A673 (cell line): ENCODE measurements at regions not wholly inside any gene's neighbourhood (a gene's known extent, or its start where the extent isn't known, plus 50 kb on each side); places are given as distances from the start of the nearest gene placed in this dataset.

Experiments used
- BruUV-seq: library from RNA; stranded (reverse); fragments of 400-500 nt; replicated peaks from 2 replicates; lab custom pipeline; 2021; lab: Mats Ljungman, UMichigan
- CTCF ChIA-PET: fragments of 300-600 bp; sonication (Branson Sonifier 250); formaldehyde crosslinking; loops from one replicate; lab custom pipeline; 2022; ENCODE audit warnings: antibody characterized with exemption; lab: Charles Lee
- POLR2A ChIA-PET: fragments of 300-600 bp; sonication (Branson Sonifier 250); formaldehyde crosslinking; loops from one replicate; lab custom pipeline; 2022; ENCODE audit warnings: antibody characterized with exemption; ENCODE audit not compliant: low non-redundant PET; lab: Charles Lee
- DNase-seq: peaks from one replicate; pipeline ENCODE4 v3.0.0-alpha.2; 2015; ENCODE audit warnings: low spot score
- H3K27ac ChIP-seq: fragments of 200-600 bp; sonication (generic); 2 replicates; pipeline ENCODE4 v1.5.1; 2016; ENCODE audit warnings: mixed run types, low read depth, mild to moderate bottlenecking, mixed read lengths, antibody characterized with exemption, low read length; ENCODE audit not compliant: poor library complexity, severe bottlenecking
- H3K27me3 ChIP-seq: fragments of 200-600 bp; sonication (generic); replicated peaks from 2 replicates; pipeline ENCODE4 v1.6.1; 2017; ENCODE audit warnings: mixed run types, low read depth, mild to moderate bottlenecking, mixed read lengths, antibody characterized with exemption, low read length; ENCODE audit not compliant: insufficient read depth, poor library complexity
- H3K36me3 ChIP-seq: fragments of 200-600 bp; sonication (generic); 2 replicates; pipeline ENCODE4 v1.6.1; 2016; ENCODE audit warnings: mixed run types, mild to moderate bottlenecking, mixed read lengths, antibody characterized with exemption, low read length; ENCODE audit not compliant: insufficient read depth, poor library complexity, severe bottlenecking
- H3K4me1 ChIP-seq: fragments of 200-600 bp; sonication (generic); 2 replicates; pipeline ENCODE4 v1.6.1; 2017; ENCODE audit warnings: mixed run types, mild to moderate bottlenecking, mixed read lengths, antibody characterized with exemption, low read length; ENCODE audit not compliant: insufficient read depth, poor library complexity, severe bottlenecking
- H3K4me3 ChIP-seq: fragments of 200-600 bp; sonication (generic); 2 replicates; pipeline ENCODE4 v1.5.1; 2016; ENCODE audit warnings: low read depth, mixed run types, mild to moderate bottlenecking, mixed read lengths, low read length; ENCODE audit not compliant: poor library complexity, severe bottlenecking
- H3K9me3 ChIP-seq: fragments of 200-600 bp; sonication (generic); 2 replicates; pipeline ENCODE4 v1.6.1; 2016; ENCODE audit warnings: mixed run types, low read depth, mild to moderate bottlenecking, mixed read lengths, antibody characterized with exemption, low read length; ENCODE audit not compliant: poor library complexity, severe bottlenecking
- EZH2 ChIP-seq: fragments of 200-600 bp; sonication (generic); IDR thresholded peaks from 2 replicates; pipeline ENCODE4 v1.6.1; 2017; ENCODE audit warnings: borderline replicate concordance, low read depth, mild to moderate bottlenecking, mixed read lengths, antibody characterized with exemption, low read length; ENCODE audit not compliant: poor library complexity, severe bottlenecking
- intact Hi-C: fragments of 100-400 bp; cut with micrococcal nuclease; formaldehyde crosslinking; loops from one replicate; pipeline ENCODE4 v1.10.0; 2022; ENCODE audit not compliant: unreplicated experiment
- TF ChIP-seq, protein P1 (sequence below): fragments of 300-800, 200-600 bp; sonication (generic); conservative IDR thresholded peaks from 2 replicates; pipeline ENCODE4 v1.5.1; 2017; ENCODE audit warnings: low read depth, mild to moderate bottlenecking, antibody characterized with exemption, low read length, moderate library complexity, mixed read lengths

DNA sequence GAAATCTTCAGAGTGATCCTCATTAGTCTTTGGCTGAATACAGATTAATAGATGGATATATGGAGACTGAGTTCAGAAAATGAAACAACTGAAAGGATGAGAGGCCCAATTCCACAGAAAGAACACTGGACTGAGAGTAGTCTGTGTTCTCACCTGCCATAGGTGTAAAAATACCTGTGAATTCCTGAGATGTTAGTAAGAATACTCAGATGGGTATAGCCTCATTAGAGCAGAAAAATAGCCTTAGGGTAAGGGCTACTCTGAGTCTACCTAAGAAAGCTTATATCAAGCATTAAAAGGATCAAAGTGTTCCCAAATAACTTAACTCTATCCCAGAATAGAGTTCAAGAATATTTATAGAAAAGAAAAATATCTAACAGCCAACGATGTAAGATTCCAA is 1510.3 kb upstream of the SEL1L start:
- no peaks in the 10 kb centered on the region for H3K27me3 ChIP-seq
- H3K9me3 ChIP-seq, result no peaks in the 10 kb centered on the region
- ChIA-PET CTCF (no interaction called here), POLR2A (no interaction called here)
- DNase-seq, result no peak
- TF ChIP-seq, protein P1, sequence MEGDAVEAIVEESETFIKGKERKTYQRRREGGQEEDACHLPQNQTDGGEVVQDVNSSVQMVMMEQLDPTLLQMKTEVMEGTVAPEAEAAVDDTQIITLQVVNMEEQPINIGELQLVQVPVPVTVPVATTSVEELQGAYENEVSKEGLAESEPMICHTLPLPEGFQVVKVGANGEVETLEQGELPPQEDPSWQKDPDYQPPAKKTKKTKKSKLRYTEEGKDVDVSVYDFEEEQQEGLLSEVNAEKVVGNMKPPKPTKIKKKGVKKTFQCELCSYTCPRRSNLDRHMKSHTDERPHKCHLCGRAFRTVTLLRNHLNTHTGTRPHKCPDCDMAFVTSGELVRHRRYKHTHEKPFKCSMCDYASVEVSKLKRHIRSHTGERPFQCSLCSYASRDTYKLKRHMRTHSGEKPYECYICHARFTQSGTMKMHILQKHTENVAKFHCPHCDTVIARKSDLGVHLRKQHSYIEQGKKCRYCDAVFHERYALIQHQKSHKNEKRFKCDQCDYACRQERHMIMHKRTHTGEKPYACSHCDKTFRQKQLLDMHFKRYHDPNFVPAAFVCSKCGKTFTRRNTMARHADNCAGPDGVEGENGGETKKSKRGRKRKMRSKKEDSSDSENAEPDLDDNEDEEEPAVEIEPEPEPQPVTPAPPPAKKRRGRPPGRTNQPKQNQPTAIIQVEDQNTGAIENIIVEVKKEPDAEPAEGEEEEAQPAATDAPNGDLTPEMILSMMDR, result no peak
- no peaks in the 10 kb centered on the region for H3K4me1 ChIP-seq
- intact Hi-C loops, result no loop called here
- no peaks in the 10 kb centered on the region for H3K36me3 ChIP-seq
- no peak overlapping the region for H3K4me3 ChIP-seq
- BruUV-seq, result no TSS peak
- H3K27ac ChIP-seq, result no peak overlapping the region

DNA sequence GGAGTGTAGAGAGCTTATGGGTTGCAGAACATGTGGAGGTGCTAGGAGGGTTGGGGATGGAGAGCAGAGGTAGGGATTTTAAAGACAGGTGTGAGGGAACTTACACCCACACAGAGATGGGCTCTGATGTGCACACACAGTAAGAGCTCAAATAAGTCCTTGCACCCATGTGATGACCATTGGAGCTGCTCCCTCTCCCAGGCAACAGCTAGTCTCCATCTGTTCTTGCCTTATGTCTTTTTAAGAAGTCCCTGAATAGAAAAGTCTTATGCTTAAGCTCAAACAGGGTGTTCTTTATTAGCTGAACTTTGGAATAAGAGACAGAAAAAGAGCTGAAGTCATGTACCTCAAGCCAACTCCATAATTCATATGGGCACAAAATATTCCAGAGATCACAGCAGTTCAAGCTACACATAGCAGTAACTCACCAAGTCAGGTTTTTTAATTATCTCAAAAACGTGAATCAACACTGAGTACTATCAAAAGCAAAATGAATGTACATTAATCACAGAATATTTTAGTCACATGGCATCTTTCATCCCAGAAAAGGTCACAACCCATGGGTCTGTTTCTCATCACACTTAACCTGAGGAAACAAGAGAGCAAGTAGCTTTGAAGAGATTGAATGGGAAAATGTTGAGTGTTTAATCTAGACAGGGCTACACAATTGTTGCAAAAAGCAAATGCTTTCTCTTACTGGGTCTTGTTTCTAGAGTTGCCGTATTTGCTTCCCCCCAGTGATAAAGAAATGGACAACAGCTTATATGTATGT is 1513.6 kb upstream of the SEL1L start:
- DNase-seq, result no peak
- Histone ChIP-seq H3K27ac (no peak overlapping the region), H3K4me3 (no peak overlapping the region), H3K36me3 (no peaks in the 10 kb centered on the region), H3K4me1 (no peaks in the 10 kb centered on the region), H3K27me3 (no peaks in the 10 kb centered on the region), H3K9me3 (no peaks in the 10 kb centered on the region)
- no TSS peak for BruUV-seq
- ChIA-PET POLR2A (no interaction called here), CTCF (no interaction called here)
- TF ChIP-seq EZH2, result no peak
- TF ChIP-seq, protein P1, result no peak
- intact Hi-C loops, result no loop called here

DNA sequence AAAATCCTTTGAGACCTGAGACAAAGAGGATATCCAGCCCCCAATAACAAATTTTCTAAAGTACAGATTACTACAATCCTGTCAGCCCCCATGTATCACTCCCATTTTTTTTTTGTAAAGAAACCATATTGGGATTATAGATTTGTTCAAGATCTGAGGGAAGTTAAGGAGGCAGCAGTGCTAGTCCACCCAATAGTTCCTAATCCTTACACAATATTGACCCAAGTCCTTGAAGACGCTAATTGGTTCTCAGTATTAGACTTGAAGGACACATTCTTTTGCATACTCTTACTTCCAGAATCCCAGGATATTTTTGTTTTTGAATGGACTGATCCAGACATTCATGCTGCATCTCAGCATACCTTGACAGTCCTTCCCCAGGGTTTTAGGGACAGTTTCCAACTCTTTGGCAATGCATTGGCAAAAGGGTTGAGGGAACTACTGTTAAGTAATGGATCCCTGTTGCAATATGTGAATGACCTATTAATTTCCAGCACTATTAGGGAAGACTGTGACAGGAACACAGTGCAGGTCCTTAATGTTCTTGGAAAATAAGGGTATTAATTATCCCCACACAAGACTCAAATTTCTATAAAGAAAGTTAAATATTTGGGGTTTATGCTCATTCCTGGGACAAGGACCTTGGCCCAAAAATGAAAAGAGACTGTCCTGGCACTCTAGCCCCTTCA is 1519.5 kb upstream of the SEL1L start:
- TF ChIP-seq EZH2, result no peak
- TF ChIP-seq, protein P1, result no peak
- Histone ChIP-seq H3K9me3 (no peaks in the 10 kb centered on the region), H3K27ac (no peak overlapping the region), H3K4me1 (no peaks in the 10 kb centered on the region), H3K27me3 (no peaks in the 10 kb centered on the region), H3K36me3 (no peaks in the 10 kb centered on the region), H3K4me3 (no peak overlapping the region)
- intact Hi-C loops, result no loop called here
- no TSS peak for BruUV-seq
- ChIA-PET POLR2A (no interaction called here), CTCF (no interaction called here)
- DNase-seq, result no peak
